ENCODE measurements at regions not wholly inside any gene's neighbourhood (a gene's known extent, or its start where the extent isn't known, plus 50 kb on each side); places are given as distances from the start of the nearest gene placed in this dataset.

DNA sequence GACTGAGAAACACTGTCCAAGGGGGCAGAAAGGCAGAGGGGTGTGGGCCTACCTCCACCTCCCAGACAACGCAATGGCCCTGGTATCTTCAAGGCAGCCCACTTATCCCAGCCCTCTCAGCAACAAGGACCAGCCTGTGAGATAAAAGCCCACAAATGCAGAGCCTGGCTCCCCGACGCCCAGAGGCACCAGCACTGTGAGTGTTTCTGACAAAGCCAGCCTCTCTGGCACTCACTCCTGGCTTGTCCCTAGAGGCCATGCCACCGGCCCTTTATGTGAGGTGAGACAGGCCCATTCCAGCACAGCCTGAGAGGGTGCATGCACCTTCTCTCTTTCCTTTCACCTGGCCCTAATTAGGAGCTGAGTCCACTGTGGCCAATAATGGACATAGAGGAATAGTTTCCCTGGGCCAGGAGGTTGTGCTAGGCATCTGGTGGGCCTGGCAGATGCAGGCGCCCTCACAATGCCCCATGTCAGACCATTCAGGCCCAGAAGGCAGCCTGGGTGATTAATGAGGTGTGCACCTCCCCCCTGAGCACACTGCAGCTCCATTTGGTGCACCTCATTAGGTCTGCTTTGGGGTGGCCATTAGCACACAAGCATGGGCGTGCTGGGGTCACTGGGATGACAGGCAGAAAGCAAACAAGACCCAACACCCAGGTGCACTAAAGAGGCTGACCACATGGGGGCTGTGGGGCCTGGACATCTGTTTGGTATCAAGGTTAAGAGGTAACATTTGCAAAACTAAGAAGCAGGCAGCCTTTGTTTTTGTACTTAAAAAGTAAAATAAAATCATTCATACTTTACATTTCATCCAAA, 176.0 kb downstream of the MED10 start:
- Mint-ChIP-seq H3K9me3 (ENCODE audit: low read depth) (no peaks in the 10 kb centered on the region), H3K36me3 (no peaks in the 10 kb centered on the region), H3K4me1 (ENCODE audit: low read depth) (no peaks in the 10 kb centered on the region), H3K27me3 (peaks cover 4% of the 10 kb centered on the region), H3K27ac (no peak overlapping the region), H3K4me3 (no peak overlapping the region)

DNA sequence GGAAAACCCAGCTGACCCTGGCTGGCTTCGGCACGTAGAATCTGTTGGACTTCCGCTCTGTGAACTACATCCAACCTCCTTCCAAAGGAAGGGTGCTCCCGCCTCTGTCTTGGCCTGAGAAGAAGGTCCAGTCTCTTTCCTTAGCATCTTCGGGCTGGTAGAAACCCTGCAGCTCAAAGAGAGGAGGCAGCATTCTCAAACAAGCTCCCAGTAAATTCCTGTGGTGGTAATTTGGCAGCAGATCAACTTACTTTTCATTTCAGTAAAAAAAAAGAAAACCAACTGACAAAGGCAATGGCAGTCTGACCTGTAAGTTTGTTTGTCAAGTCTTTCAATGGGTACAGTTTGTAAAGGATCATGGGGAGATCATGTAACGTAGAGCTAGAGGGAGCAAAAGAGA, 176.7 kb downstream of the MED10 start:
- Mint-ChIP-seq H3K4me1 (ENCODE audit: low read depth) (no peaks in the 10 kb centered on the region), H3K27ac (no peak overlapping the region), H3K27me3 (peaks cover 2% of the 10 kb centered on the region), H3K9me3 (ENCODE audit: low read depth) (no peaks in the 10 kb centered on the region), H3K4me3 (no peak overlapping the region), H3K36me3 (no peaks in the 10 kb centered on the region)

DNA sequence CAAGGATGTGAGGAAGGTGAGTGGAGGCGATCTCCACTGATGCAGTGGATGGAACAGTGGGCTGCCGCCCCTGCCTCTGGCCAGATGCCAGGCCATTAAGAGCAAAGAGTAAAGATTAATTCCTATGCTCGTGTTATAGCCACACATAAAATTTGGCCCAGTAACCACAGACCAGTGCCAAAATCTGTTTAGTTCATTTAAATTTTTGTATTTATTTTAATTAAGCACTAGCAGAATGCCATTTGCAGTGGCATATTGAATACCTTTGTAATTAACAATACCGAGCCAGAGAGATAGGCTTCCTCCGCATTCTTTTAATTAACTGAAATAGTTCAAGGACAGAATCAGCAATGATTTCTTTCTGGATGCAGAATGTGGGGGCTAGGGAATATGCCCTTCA, 179.8 kb downstream of the MED10 start:
- Mint-ChIP-seq H3K36me3 (no peaks in the 10 kb centered on the region), H3K27me3 (peaks cover 2% of the 10 kb centered on the region), H3K4me1 (ENCODE audit: low read depth) (no peaks in the 10 kb centered on the region), H3K9me3 (ENCODE audit: low read depth) (no peaks in the 10 kb centered on the region), H3K27ac (no peak overlapping the region), H3K4me3 (no peak overlapping the region)

DNA sequence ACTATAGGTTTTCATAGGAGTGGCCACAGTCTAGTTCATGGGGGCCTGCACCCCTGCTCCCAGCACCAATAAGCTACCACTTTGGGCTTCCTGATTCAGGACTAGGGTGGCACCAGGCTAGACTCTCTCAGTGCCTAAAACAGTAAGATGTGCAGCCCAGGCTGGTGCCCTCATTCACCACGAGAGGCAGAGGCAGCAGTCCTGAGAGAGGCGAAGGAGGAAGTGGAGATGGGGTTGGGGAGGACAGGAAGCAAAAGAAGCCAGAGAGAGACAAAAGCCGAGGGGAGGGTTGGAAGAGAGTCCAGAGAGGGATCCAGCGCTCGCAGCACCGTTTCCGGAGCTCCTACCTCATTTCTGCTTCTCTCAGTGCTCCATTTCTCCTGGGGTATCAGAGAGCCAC, 180.9 kb downstream of the MED10 start:
- Mint-ChIP-seq H3K27me3 (peaks cover 2% of the 10 kb centered on the region), H3K9me3 (ENCODE audit: low read depth) (no peaks in the 10 kb centered on the region), H3K36me3 (no peaks in the 10 kb centered on the region), H3K4me3 (no peak overlapping the region), H3K27ac (no peak overlapping the region), H3K4me1 (ENCODE audit: low read depth) (no peaks in the 10 kb centered on the region)

DNA sequence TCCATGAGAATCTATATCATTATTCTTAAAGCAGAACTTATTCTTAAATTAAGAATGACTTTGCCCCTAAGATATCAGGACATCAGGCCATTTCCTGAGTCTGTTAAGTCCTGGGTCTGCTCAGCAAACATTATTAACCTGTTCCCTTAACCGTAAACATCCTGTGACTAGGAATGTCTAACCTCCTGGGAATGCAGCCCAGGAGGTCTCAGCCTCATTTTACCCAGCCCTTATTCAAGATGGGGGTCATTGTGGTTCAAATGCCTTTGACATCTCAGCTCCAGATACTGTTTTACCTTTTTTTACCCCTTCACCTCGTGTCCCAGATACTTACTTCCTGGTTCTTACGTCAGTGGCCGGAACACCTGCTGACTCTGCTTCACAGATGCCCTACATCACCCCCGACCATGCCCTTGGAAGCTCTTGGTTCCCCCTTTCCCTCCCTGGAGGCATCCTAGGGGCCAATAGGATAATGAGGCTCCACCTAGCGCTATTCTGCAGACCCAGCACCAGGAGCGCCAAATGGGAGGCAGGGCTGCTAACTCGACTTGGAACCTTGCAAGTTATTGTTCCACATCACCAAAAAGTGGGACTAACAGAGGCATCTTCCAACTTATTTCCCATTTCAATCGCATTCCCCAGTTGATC, 182.5 kb downstream of the MED10 start:
- Mint-ChIP-seq H3K36me3 (no peaks in the 10 kb centered on the region), H3K4me1 (ENCODE audit: low read depth) (no peaks in the 10 kb centered on the region), H3K9me3 (ENCODE audit: low read depth) (no peaks in the 10 kb centered on the region), H3K4me3 (no peak overlapping the region), H3K27me3 (peaks cover 2% of the 10 kb centered on the region), H3K27ac (no peak overlapping the region)

DNA sequence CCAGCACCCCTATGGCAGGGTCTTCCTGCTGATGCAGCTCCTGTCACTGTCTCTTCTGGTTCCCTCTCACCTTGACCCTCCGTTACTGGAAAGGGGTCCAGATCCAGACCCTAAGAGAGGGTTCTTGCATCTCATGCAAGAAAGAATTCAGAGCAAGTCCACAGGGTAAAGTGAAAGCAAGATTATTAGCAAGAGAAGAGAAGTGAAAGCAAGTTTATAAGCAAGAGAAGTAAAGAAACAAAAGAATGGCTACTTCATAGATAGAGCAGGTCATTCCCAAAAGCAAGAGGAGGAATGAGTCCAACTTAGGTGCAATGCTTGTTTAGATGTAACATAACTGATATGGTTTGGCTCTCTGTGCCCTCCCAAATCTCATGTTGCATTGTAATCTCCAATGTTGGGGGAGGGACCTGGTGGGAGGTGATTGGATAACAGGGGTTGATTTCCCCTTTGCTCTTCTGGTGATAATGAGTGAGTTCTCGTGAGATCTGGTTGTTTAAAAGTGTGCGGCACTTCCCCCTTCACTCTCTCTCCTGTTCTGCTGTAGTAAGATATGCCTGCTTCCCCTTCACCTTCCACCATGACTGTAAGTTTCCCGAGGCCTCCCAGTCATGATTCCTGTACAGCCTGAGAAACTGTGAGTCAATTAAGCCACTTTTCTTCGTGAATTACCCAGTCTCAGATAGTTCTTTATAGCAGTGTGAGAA, 183.3 kb downstream of the MED10 start:
- Mint-ChIP-seq H3K27me3 (peaks cover 2% of the 10 kb centered on the region), H3K4me1 (ENCODE audit: low read depth) (no peaks in the 10 kb centered on the region), H3K4me3 (no peak overlapping the region), H3K27ac (no peak overlapping the region), H3K9me3 (ENCODE audit: low read depth) (no peaks in the 10 kb centered on the region), H3K36me3 (no peaks in the 10 kb centered on the region)

DNA sequence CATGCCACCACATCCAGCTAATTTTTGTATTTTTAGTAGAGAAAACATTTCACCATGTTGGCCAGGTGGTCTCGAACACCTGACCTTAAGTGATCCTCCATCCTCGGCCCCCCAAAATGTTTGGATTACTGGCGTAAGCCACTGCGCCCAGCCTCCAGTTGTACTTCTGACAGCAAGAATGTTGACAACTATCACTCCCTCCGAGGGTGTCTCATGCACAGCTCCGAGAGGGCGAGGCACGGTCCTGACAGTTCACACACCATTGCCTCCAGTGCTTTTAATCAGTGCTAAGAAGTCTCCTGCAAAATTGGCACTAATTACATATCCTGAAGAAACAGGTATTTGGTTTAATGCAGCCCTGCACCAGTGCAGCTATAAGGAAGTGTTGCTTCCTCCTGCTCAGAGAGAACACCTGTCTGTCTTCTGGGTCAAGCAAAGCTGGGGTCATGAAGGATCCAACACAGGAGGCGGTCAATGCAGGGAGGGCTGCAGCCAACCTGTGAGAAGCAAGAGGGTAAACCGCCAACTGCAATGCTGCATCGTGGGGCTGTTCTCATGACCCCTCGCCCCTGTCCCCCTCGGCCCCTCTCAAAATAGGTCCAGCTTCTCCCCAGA, 184.0 kb downstream of the MED10 start:
- peaks cover 2% of the 10 kb centered on the region for H3K27me3 Mint-ChIP-seq
- H3K9me3 Mint-ChIP-seq (ENCODE audit: low read depth) = no peaks in the 10 kb centered on the region
- H3K4me1 Mint-ChIP-seq (ENCODE audit: low read depth) = no peaks in the 10 kb centered on the region
- no peak overlapping the region for H3K4me3 Mint-ChIP-seq
- H3K36me3 Mint-ChIP-seq = no peaks in the 10 kb centered on the region
- H3K27ac Mint-ChIP-seq = no peak overlapping the region

DNA sequence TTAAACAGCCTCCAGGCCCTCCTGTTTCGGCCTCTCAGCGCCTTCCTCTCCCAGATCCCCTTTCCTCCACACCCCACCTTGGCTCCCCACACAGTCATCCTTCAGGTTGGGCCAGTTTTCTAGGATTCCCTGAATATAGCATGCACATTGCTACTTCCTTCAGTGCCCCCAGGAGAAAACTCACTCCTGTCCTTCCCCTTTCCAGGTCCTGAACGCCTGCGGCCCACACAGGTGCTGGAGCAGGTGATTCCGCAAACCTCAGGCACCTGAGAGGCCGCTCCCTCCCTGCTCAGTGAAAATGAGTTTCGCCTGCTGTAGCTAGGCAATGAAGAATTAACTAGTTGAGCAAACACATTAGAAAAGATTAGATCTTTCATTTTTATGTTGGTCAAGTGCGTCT, 185.0 kb downstream of the MED10 start:
- no peak overlapping the region for H3K4me3 Mint-ChIP-seq
- H3K4me1 Mint-ChIP-seq (ENCODE audit: low read depth) = no peaks in the 10 kb centered on the region
- no peak overlapping the region for H3K27ac Mint-ChIP-seq
- H3K27me3 Mint-ChIP-seq = peaks cover 2% of the 10 kb centered on the region
- H3K9me3 Mint-ChIP-seq (ENCODE audit: low read depth) = no peaks in the 10 kb centered on the region
- H3K36me3 Mint-ChIP-seq = no peaks in the 10 kb centered on the region

DNA sequence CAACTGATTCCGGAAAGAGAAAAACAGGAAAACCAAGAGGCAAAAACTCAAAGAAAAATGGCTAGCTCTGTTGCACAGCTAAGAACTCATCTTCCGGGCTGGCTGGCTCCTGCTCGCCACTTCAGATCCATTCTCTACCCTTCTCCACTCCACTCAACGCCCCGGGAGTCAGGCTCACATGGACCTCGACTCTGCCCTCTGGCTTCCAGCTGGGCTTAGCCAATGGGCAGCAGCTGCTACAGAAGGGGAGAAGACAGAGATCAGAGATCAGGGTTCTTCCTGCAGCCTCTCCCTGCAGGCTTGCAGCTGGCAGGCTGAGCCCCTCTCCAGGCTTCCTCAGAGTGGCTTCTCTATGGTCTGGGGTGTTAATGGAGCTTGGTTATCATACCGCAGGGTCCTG, 187.5 kb downstream of the MED10 start:
- Mint-ChIP-seq H3K27ac (no peak overlapping the region), H3K4me3 (no peak overlapping the region), H3K9me3 (ENCODE audit: low read depth) (no peaks in the 10 kb centered on the region), H3K36me3 (no peaks in the 10 kb centered on the region), H3K4me1 (ENCODE audit: low read depth) (no peaks in the 10 kb centered on the region), H3K27me3 (peaks cover 1% of the 10 kb centered on the region)

DNA sequence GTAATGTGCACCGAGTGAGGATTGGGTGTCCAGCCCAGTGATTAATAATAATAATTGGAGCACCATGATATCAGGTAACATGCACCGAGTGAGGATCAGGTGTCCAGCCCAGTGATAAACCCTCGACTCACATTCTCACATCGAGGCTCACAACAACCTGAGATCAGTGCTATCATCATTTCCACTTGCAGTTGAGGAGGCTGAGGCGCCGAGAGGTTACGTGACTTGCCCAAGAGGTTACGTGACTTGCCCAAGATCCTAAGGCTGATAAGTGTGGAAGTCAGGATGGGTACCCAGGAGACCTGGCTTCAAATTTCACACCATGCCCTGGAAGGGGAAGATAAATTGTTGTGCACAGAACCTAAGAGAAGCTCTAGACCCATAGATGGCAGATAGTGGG, 189.4 kb downstream of the MED10 start:
- Mint-ChIP-seq H3K4me1 (ENCODE audit: low read depth) (no peaks in the 10 kb centered on the region), H3K4me3 (no peak overlapping the region), H3K27me3 (peaks cover 1% of the 10 kb centered on the region), H3K36me3 (no peaks in the 10 kb centered on the region), H3K9me3 (ENCODE audit: low read depth) (peaks cover 4% of the 10 kb centered on the region), H3K27ac (no peak overlapping the region)

DNA sequence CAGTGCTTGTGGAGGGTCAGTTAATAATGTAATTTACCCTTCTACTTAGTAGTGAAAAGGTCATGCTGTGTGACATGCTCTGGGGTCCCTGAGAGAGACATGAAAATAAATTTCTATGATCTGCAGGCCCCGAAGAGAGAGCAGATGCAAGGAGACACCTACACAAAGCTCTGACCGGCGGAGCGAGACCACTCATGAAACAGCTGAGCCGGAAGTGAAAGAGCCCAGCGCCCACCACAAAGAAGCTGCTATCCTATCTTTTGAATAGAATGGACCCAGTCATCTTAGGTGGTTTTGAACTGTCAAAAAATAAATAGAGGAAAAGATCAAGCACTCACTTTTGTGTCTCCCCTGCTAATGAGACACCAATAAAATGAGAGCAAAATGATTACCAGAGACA, 190.0 kb downstream of the MED10 start:
- no peaks in the 10 kb centered on the region for H3K36me3 Mint-ChIP-seq
- H3K27ac Mint-ChIP-seq = no peak overlapping the region
- peaks cover 4% of the 10 kb centered on the region for H3K9me3 Mint-ChIP-seq (ENCODE audit: low read depth)
- no peak overlapping the region for H3K4me3 Mint-ChIP-seq
- no peaks in the 10 kb centered on the region for H3K4me1 Mint-ChIP-seq (ENCODE audit: low read depth)
- peaks cover 1% of the 10 kb centered on the region for H3K27me3 Mint-ChIP-seq

DNA sequence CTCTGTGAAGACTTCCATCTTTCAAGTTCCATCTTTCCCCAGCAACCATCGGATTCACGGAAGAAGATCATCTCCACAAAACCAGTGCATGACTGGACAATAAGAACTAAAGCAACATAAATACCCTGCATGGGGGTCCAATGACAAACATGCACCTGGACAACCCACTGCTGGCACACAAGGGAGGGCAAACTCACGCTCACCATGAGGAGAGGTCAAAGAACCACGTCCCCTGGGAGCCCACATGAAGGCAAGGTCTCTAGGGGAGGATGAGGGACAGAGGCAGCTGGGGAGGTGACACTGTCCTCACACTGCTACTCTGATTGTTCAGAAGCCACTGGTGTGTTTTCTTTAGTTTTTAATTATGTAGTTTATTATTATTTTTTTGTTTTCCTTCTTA, 190.8 kb downstream of the MED10 start:
- Mint-ChIP-seq H3K9me3 (ENCODE audit: low read depth) (peaks cover 4% of the 10 kb centered on the region), H3K36me3 (no peaks in the 10 kb centered on the region), H3K4me3 (no peak overlapping the region), H3K27ac (no peak overlapping the region), H3K27me3 (peaks cover 1% of the 10 kb centered on the region), H3K4me1 (ENCODE audit: low read depth) (no peaks in the 10 kb centered on the region)

DNA sequence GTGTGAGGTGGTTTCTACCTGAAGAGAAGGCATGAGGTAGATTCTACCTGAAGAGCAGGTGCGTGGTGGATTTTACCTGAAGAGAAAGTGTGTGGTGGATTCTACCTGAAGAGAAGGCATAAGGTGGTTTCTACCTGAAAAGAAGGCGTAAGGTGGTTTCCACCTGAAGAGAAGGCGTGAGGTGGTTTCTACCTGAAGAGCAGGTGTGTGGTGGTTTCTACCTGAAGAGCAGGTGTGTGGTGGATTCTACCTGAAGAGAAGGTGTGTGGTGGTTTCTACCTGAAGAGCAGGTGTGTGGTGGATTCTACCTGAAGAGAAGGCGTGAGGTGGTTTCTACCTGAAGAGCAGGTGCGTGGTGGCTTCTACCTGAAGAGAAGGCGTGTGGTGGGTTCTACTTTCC, 192.8 kb downstream of the MED10 start:
- H3K27ac Mint-ChIP-seq = no peak overlapping the region
- no peak overlapping the region for H3K4me3 Mint-ChIP-seq
- peaks cover 1% of the 10 kb centered on the region for H3K27me3 Mint-ChIP-seq
- H3K36me3 Mint-ChIP-seq = no peaks in the 10 kb centered on the region
- no peaks in the 10 kb centered on the region for H3K4me1 Mint-ChIP-seq (ENCODE audit: low read depth)
- H3K9me3 Mint-ChIP-seq (ENCODE audit: low read depth) = peaks cover 4% of the 10 kb centered on the region

DNA sequence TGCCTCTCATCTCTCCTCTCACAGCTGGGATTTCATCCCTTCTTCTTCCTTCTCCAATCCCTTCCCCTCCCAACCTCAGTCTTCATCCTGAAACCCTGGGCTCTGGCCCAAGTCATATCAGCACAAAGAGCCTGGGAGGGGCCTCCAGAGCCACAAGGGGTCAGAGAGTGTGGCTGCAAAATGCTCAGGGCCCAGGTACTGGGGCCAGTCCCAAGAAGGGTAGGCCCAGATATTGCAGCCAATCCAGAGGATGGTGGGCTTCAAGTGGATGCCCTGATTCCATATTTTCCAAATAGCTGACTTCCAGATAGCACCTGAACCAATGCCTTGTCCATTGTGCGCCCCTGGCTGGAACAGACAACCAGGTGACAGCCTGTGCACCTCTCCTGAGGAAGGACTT, 193.9 kb downstream of the MED10 start:
- peaks cover 1% of the 10 kb centered on the region for H3K27me3 Mint-ChIP-seq
- no peaks in the 10 kb centered on the region for H3K4me1 Mint-ChIP-seq (ENCODE audit: low read depth)
- H3K27ac Mint-ChIP-seq = no peak overlapping the region
- H3K4me3 Mint-ChIP-seq = no peak overlapping the region
- no peaks in the 10 kb centered on the region for H3K36me3 Mint-ChIP-seq
- H3K9me3 Mint-ChIP-seq (ENCODE audit: low read depth) = peaks cover 4% of the 10 kb centered on the region
